Pancreas (tissue), 10 donors: ENCODE measurements at regions not wholly inside any gene's neighbourhood (a gene's known extent, or its start where the extent isn't known, plus 50 kb on each side); places are given as distances from the start of the nearest gene placed in this dataset.

Experiments used
- ATAC-seq, 4 donors: fragments of 200-7000 bp; cut with Tn5 transposase; one replicate each; pipeline versions ENCODE4 v1.8.0 to v1.9.1; 2020; ENCODE audit warnings: mild to moderate bottlenecking in 4 of 4, moderate library complexity in 4 of 4
- DNase-seq, 6 donors: peaks; one replicate each; pipeline ENCODE4 v3.0.0-alpha.2; 2020
- FAIRE-seq: peaks from 2 replicates; lab custom pipeline; 2012; peaks lifted over from hg19 to GRCh38; lab: Jason Lieb, UNC
- H3K27ac ChIP-seq, 4 donors: fragments of 200-600 bp; sonication (generic); 1 replicate in 3 of 4; 2 replicates in 1 of 4; pipeline versions ENCODE4 v1.5.0 to v1.8.0; 2020
- H3K27me3 ChIP-seq, 4 donors: fragments of 200-600 bp; one replicate each; pipeline ENCODE4 v1.8.0; 2021
- H3K36me3 ChIP-seq, 3 donors: fragments of 200-600 bp; sonication (generic) in 1 of 3; one replicate each; pipeline versions ENCODE4 v1.5.0 to v1.8.0; 2020 to 2021
- H3K4me1 ChIP-seq, 3 donors: fragments of 200-600 bp; one replicate each; pipeline ENCODE4 v1.8.0; 2021
- H3K4me3 ChIP-seq, 4 donors: fragments of 200-600 bp; sonication (generic) in 2 of 4; one replicate each; pipeline versions ENCODE4 v1.5.0 to v1.8.0; 2020 to 2021
- H3K9me3 ChIP-seq, 4 donors: fragments of 200-600 bp; one replicate each; pipeline ENCODE4 v1.8.0; 2021
- CTCF ChIP-seq, 4 donors: fragments of 200-600 bp; sonication (generic) in 3 of 4; IDR thresholded peaks; one replicate each; pipeline versions ENCODE4 v1.5.0 to v1.8.0; 2021; ENCODE audit warnings: antibody characterized with exemption in 4 of 4
- WGBS, 2 donors: extraction: QIAGEN DNeasy Blood & Tissue Kit; methylation state at CpG; one replicate each; pipeline ENCODE4 v1.1.7; 2013; 5-methylcytosine and 5-hydroxymethylcytosine counted together
- intact Hi-C, 3 donors: fragments of 100-400 bp; cut with DNase I; formaldehyde crosslinking; loops; one replicate each; pipeline versions ENCODE4 v1.11.1 to v1.14.2; 2022
- donor health status: healthy with polysubstance abuse.
- donor health status: DM: no; HTN: no; CAD: no; lungs with moderate emphysema.
- donor health status: DM: no; HTN: no; CAD: no.
- donor health status: control.
- donor health status: control.
- donor health status: Bipolar disorder and iron deficiency.
- donor health status: DM: yes; HTN: yes; CAD: no.
- donor health status: DM: no; HTN: no; CAD: no.
- donor health status: DM: no; HTN: no; CAD: no.
- donor health status: DM: yes; HTN: yes; CAD: no.

- H3K36me3 ChIP-seq: no peaks in the 10 kb centered on the region
- no peak overlapping the region for H3K4me3 ChIP-seq
- 73 to 84% methylated on average over 4 of the region's 4 CpGs for WGBS, 2 donors
- FAIRE-seq (no peak), ATAC-seq (no peak), DNase-seq (no peak)
- H3K9me3 ChIP-seq: no peaks in the 10 kb centered on the region
- no peak overlapping the region for H3K27ac ChIP-seq
- intact Hi-C loops: loop anchor here in 2 of 3 donors (5.0 to 10.0 kb wide), 2 partner anchors 309 to 506 kb away; partner anchors contain the start of gene BCAS4 (in 1 of the 2)
- no peaks in the 10 kb centered on the region for H3K27me3 ChIP-seq
- TF ChIP-seq CTCF (IDR thresholded peaks at IDR 0.05): no peak
- no peaks in the 10 kb centered on the region for H3K4me1 ChIP-seq
Observed at GRCh38 chr20:51301026-51301425, 241.5 kb downstream of the NFATC2 start.

GRCh38 chr20:51300104-51300503 is 242.4 kb downstream of the NFATC2 start:
- ATAC-seq (no peak), FAIRE-seq (no peak), DNase-seq (no peak)
- Histone ChIP-seq H3K4me3 (no peak overlapping the region), H3K4me1 (no peaks in the 10 kb centered on the region), H3K27ac (no peak overlapping the region), H3K27me3 (no peaks in the 10 kb centered on the region), H3K36me3 (no peaks in the 10 kb centered on the region), H3K9me3 (no peaks in the 10 kb centered on the region)
- TF ChIP-seq CTCF (IDR thresholded peaks at IDR 0.05): no peak
- 43 to 59% methylated on average over 2 of the region's 2 CpGs for WGBS, 2 donors
- intact Hi-C loops: loop anchor here in 2 of 3 donors (5.0 to 10.0 kb wide), 2 partner anchors 308 to 505 kb away; partner anchors contain the start of gene BCAS4 (in 1 of the 2)

DNA sequence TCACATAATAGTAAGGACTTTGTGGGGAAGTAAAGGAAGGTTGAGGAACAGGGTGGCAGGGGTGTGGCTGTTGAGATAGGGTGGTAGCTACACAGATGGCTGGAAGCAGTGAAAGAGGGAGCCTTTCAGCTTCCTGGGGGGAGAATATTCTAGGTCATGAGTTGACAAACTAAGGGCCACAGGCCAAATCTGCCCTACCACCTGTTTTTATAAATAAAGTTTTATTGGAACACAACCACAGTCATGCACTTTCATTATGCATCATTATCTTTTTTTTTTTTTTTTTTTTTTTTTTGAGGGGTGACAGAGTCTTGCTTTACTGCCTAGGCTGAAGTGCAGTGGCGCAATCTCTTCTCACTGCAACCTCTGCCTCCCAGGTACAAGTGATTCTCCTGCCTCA is 243.1 kb downstream of the NFATC2 start:
- Histone ChIP-seq H3K27ac (no peak overlapping the region), H3K9me3 (no peaks in the 10 kb centered on the region), H3K36me3 (no peaks in the 10 kb centered on the region), H3K4me1 (no peaks in the 10 kb centered on the region), H3K4me3 (no peak overlapping the region), H3K27me3 (no peaks in the 10 kb centered on the region)
- DNase-seq: no peak
- intact Hi-C loops: no loop called here
- 86 to 100% methylated on average over 1 of the region's 1 CpG for WGBS, 2 donors
- no peak for ATAC-seq
- TF ChIP-seq CTCF (IDR thresholded peaks at IDR 0.05): no peak
- FAIRE-seq: no peak

DNA sequence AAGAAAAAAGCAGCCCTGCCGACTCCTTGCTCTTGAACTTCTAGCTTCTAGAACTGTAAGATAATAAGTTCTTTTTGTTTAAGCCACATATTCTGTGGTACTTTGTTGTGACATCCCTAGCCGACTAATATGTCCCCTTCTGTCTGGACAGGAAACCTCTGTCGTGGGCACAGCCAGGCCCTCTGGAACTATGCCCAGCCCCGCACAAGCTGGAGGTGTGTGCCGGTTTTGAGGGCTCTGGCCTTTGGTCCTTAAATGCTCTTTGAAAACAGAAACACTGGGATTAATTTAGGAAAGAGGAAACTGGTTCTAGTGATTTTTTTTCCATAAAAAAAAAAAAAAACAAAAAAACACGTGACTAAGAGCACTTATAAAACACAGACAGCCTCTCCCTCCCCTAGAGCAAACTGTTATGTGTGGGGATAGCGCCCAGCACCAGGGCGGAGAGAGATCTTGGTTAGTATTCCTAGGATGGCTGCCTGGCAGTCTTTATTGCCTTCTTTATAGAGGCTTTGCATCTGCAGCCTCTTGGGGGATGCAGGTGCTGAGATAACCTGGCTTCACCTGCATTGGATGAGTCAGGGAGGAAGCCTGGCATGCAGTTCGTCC is 244.3 kb downstream of the NFATC2 start:
- Histone ChIP-seq H3K4me3 (no peak overlapping the region), H3K4me1 (no peaks in the 10 kb centered on the region), H3K27ac (no peak overlapping the region), H3K36me3 (no peaks in the 10 kb centered on the region), H3K9me3 (no peaks in the 10 kb centered on the region), H3K27me3 (no peaks in the 10 kb centered on the region)
- ATAC-seq: no peak
- intact Hi-C loops: no loop called here
- TF ChIP-seq CTCF (IDR thresholded peaks at IDR 0.05): no peak
- 71 to 74% methylated on average over 9 of the region's 9 CpGs for WGBS, 2 donors
- no peak for DNase-seq
- no peak for FAIRE-seq

DNA sequence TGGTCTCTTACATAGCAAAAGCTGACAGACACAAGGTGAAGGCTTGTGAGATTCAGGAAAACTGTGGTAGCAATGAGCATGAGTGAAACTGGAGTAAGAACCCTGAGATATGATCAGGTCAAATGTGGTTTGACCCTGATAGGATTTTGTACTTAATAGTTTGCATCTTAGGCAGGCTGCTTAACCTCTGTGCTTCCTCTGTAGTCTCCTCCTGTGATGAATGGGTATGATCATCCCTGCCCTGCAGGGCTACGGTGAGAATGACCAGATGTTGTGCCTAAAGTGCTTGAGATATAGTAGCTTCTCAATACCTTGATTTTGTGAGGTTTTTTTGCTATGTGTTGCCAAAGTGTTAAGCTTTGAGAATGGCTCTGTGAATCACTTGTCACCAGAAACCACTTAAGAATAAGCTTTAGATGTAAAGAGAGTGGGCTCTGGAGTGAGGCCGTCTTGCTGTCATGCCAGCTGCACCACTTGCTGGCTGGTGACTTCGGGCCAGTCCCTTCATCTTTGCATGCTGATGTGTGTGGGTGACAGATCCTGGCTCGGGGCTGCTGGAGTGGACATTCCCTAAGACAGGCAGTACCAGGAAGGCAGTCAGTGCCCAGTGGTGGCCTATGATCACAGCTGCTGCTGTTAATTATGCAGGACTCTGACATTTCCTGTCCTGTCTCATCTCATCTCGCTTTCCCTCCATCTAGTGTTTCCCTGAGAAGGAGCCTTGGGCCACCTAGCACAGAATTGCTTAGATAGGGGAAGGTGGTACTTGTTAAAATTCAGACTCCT is 254.7 kb downstream of the NFATC2 start:
- intact Hi-C loops: no loop called here
- no peak overlapping the region for H3K27ac ChIP-seq
- no peaks in the 10 kb centered on the region for H3K27me3 ChIP-seq
- H3K9me3 ChIP-seq: no peaks in the 10 kb centered on the region
- TF ChIP-seq CTCF (IDR thresholded peaks at IDR 0.05): no peak
- H3K36me3 ChIP-seq: no peaks in the 10 kb centered on the region
- ATAC-seq (no peak), DNase-seq (no peak), FAIRE-seq (no peak)
- WGBS, 2 donors: 69 to 82% methylated on average over 5 of the region's 5 CpGs
- H3K4me1 ChIP-seq: no peaks in the 10 kb centered on the region
- H3K4me3 ChIP-seq: no peak overlapping the region
